Stimulated activated naive CD8-positive, alpha-beta T cell treated with anti-CD3 and anti-CD28 coated beads, Interleukin-15, Interleukin-2, amounts not matched to agents 100 U/mL and 50 U/mL, for 24 hours (primary cell): ENCODE measurements at regions not wholly inside any gene's neighbourhood (a gene's known extent, or its start where the extent isn't known, plus 50 kb on each side); places are given as distances from the start of the nearest gene placed in this dataset.

Experiments
- ATAC-seq: fragments of 150-1000 bp; cut with Tn5 transposase; one replicate; pipeline ENCODE4 v1.10.0; 2021
- DNase-seq: peaks from one replicate; pipeline ENCODE4 v3.0.0; 2021

- DNase-seq (no peak), ATAC-seq (no peak)
These were observed 55.1 kb upstream of the LAMA2 start for GRCh38 chr6:128827675-128828464.

GRCh38 chr6:128826606-128827005, 56.3 kb upstream of the LAMA2 start:
- ATAC-seq: no peak
- DNase-seq: no peak

GRCh38 chr6:128822271-128822670, 60.7 kb upstream of the LAMA2 start:
- no peak for DNase-seq
- ATAC-seq: no peak

GRCh38 chr6:128821116-128821515, 61.8 kb upstream of the LAMA2 start:
- DNase-seq (no peak), ATAC-seq (no peak)

- DNase-seq (no peak), ATAC-seq (no peak)
These were observed 74.1 kb upstream of the LAMA2 start for GRCh38 chr6:128808856-128809255.

- no peak for DNase-seq
These were observed 75.4 kb upstream of the LAMA2 start for GRCh38 chr6:128807577-128807976.

GRCh38 chr6:128806261-128806660, 76.7 kb upstream of the LAMA2 start:
- DNase-seq (no peak), ATAC-seq (no peak)

More at GRCh38 chr6:128807577-128807976, 75.4 kb upstream of the LAMA2 start:
- no peak for ATAC-seq

- DNase-seq: no peak
- ATAC-seq: no peak
These were observed 79.0 kb upstream of the LAMA2 start for GRCh38 chr6:128803911-128804310.

GRCh38 chr6:128801621-128802020, 81.3 kb upstream of the LAMA2 start:
- no peak for ATAC-seq

GRCh38 chr6:128784266-128784665, 98.7 kb upstream of the LAMA2 start:
- no peak for ATAC-seq
- DNase-seq: no peak

More at GRCh38 chr6:128801621-128802020, 81.3 kb upstream of the LAMA2 start:
- DNase-seq: no peak

GRCh38 chr6:128768187-128768586, 114.8 kb upstream of the LAMA2 start:
- no peak for ATAC-seq
- no peak for DNase-seq

GRCh38 chr6:128767705-128768104, 115.2 kb upstream of the LAMA2 start:
- no peak for ATAC-seq
- DNase-seq: no peak

- no peak for ATAC-seq
- DNase-seq: no peak
These were observed 115.8 kb upstream of the LAMA2 start for GRCh38 chr6:128767150-128767549.

- DNase-seq (no peak), ATAC-seq (no peak)
These were observed 119.2 kb upstream of the LAMA2 start for GRCh38 chr6:128763599-128764300.

GRCh38 chr6:128759901-128760300, 123.0 kb upstream of the LAMA2 start:
- DNase-seq: no peak
- ATAC-seq: no peak

GRCh38 chr6:128759447-128759846, 123.5 kb upstream of the LAMA2 start:
- ATAC-seq (no peak), DNase-seq (no peak)

- ATAC-seq (no peak), DNase-seq (no peak)
These were observed 125.0 kb upstream of the LAMA2 start for GRCh38 chr6:128757961-128758360.

GRCh38 chr6:128754658-128755256, 128.2 kb upstream of the LAMA2 start:
- ATAC-seq (no peak), DNase-seq (no peak)

GRCh38 chr6:128743974-128744765, 138.8 kb upstream of the LAMA2 start:
- DNase-seq (no peak), ATAC-seq (no peak)

GRCh38 chr6:128742900-128743299, 140.0 kb upstream of the LAMA2 start:
- no peak for ATAC-seq
- no peak for DNase-seq

- no peak for DNase-seq
- ATAC-seq: no peak
These were observed 142.0 kb upstream of the LAMA2 start for GRCh38 chr6:128740951-128741350.

- DNase-seq (no peak), ATAC-seq (no peak)
These were observed 143.8 kb upstream of the LAMA2 start for GRCh38 chr6:128739112-128739511.
